Stomach (tissue), 4 donors: ENCODE measurements at regions not wholly inside any gene's neighbourhood (a gene's known extent, or its start where the extent isn't known, plus 50 kb on each side); places are given as distances from the start of the nearest gene placed in this dataset.

ENCODE experiments used
- CTCF ChIP-seq, 7 experiments: fragments of 450-650 bp in 4 of 7; fragments of 200-600 bp in 3 of 7; sonication (generic) in 3 of 7; IDR thresholded peaks; one replicate each; pipeline ENCODE4 v1.5.1; 2016 to 2019; ENCODE audit warnings: antibody characterized with exemption in 7 of 7, control low read depth in 2 of 7, mild to moderate bottlenecking in 1 of 7
- EP300 ChIP-seq: sonication (generic); formaldehyde crosslinking; IDR thresholded peaks from one replicate; pipeline ENCODE4 v1.6.1; 2017; ENCODE audit warnings: antibody characterized with exemption

- TF ChIP-seq CTCF (IDR thresholded peaks at IDR 0.05) (no peak), EP300 (no peak)
Observed at GRCh38 chr10:128484041-128484440, 357.8 kb upstream of the MKI67 start.
